IMR-90 (cell line): ENCODE measurements at regions not wholly inside any gene's neighbourhood (a gene's known extent, or its start where the extent isn't known, plus 50 kb on each side); places are given as distances from the start of the nearest gene placed in this dataset.

Experiments
- ATAC-seq: fragments of 200-7000 bp; cut with Tn5 transposase; 2 replicates; pipeline ENCODE4 v1.9.1; 2020; ENCODE audit warnings: low read depth, mild to moderate bottlenecking, moderate library complexity
- BruUV-seq: library from RNA; stranded (reverse); fragments of 400-500 nt; replicated peaks from 2 replicates; lab custom pipeline; 2021; lab: Mats Ljungman, UMichigan
- CTCF ChIA-PET: fragments of 300-600 bp; formaldehyde crosslinking; extraction: SDS; loops from one replicate; lab custom pipeline; 2021; ENCODE audit warnings: antibody characterized with exemption; lab: Yijun Ruan, JAX
- POLR2A ChIA-PET: fragments of 300-600 bp; sonication (Branson Sonifier 250); formaldehyde crosslinking; loops from one replicate; lab custom pipeline; 2022; ENCODE audit warnings: antibody characterized with exemption; ENCODE audit not compliant: unreplicated experiment; lab: Charles Lee
- DNase-seq: peaks from one replicate; pipeline ENCODE4 v3.0.0; 2013
- H2AFZ ChIP-seq: replicated peaks from 2 replicates; pipeline ENCODE3; 2013; ENCODE audit warnings: low read length, mild to moderate bottlenecking; ENCODE audit not compliant: poor library complexity
- H2AK5ac ChIP-seq: 2 replicates; pipeline ENCODE4 v1.6.1; 2013; ENCODE audit warnings: low read depth, low read length, inconsistent platforms
- H2AK9ac ChIP-seq: replicated peaks from 2 replicates; pipeline ENCODE3; 2013; ENCODE audit warnings: mild to moderate bottlenecking, low read depth, low read length, moderate library complexity; ENCODE audit not compliant: poor library complexity
- H2BK120ac ChIP-seq: 2 replicates; pipeline ENCODE4 v1.6.1; 2013; ENCODE audit warnings: low read depth, low read length, inconsistent platforms
- H2BK15ac ChIP-seq: 3 replicates; pipeline ENCODE4 v1.6.1; 2013; ENCODE audit warnings: low read depth, low read length, inconsistent platforms
- H2BK20ac ChIP-seq: 2 replicates; pipeline ENCODE4 v1.6.1; 2013; ENCODE audit warnings: low read depth, mild to moderate bottlenecking, inconsistent platforms, low read length, moderate library complexity
- H2BK5ac ChIP-seq: 2 replicates; pipeline ENCODE4 v1.6.1; 2013; ENCODE audit warnings: mild to moderate bottlenecking, low read depth, low read length, inconsistent platforms; ENCODE audit not compliant: poor library complexity, severe bottlenecking
- H3K14ac ChIP-seq: replicated peaks from 2 replicates; pipeline ENCODE4 v1.6.1; 2013; ENCODE audit warnings: low read depth, low read length, inconsistent platforms
- H3K18ac ChIP-seq: 2 replicates; pipeline ENCODE4 v1.6.1; 2013; ENCODE audit warnings: low read depth, low read length, control low read depth
- H3K23ac ChIP-seq: 2 replicates; pipeline ENCODE4 v1.6.1; 2013; ENCODE audit warnings: low read depth, low read length, inconsistent platforms
- H3K27ac ChIP-seq: 2 replicates; pipeline ENCODE4 v1.5.1; 2013; ENCODE audit warnings: mild to moderate bottlenecking, control low read depth, low read length; ENCODE audit not compliant: insufficient read depth
- H3K27me3 ChIP-seq: 2 replicates; pipeline ENCODE4 v1.6.1; 2013; ENCODE audit warnings: low read length; ENCODE audit not compliant: control insufficient read depth, insufficient read depth
- H3K36me3 ChIP-seq: 2 replicates; pipeline ENCODE4 v1.6.1; 2013; ENCODE audit warnings: low read length, mixed read lengths; ENCODE audit not compliant: control insufficient read depth, insufficient read depth
- H3K4ac ChIP-seq: 2 replicates; pipeline ENCODE4 v1.6.1; 2013; ENCODE audit warnings: low read depth, low read length, inconsistent platforms
- H3K4me1 ChIP-seq: 2 replicates; pipeline ENCODE4 v1.6.1; 2013; ENCODE audit warnings: low read length, mixed read lengths; ENCODE audit not compliant: control insufficient read depth, insufficient read depth
- H3K4me2 ChIP-seq: 2 replicates; pipeline ENCODE4 v1.6.1; 2013; ENCODE audit warnings: low read depth, mild to moderate bottlenecking, control low read depth, low read length, moderate library complexity
- H3K4me3 ChIP-seq: 2 replicates; pipeline ENCODE4 v1.5.1; 2013; ENCODE audit warnings: low read depth, mild to moderate bottlenecking, control low read depth, low read length, moderate library complexity; ENCODE audit not compliant: insufficient read depth
- H3K56ac ChIP-seq: 2 replicates; pipeline ENCODE4 v1.6.1; 2013; ENCODE audit warnings: low read length, inconsistent platforms; ENCODE audit not compliant: insufficient read depth; ENCODE audit errors: extremely low read depth
- H3K79me1 ChIP-seq, 2 experiments: 2 replicates each; pipeline ENCODE4 v1.6.1; 2013; ENCODE audit warnings: low read length in 2 of 2, inconsistent platforms in 1 of 2, low read depth in 1 of 2
- H3K9ac ChIP-seq: 2 replicates; pipeline ENCODE4 v1.6.1; 2013; ENCODE audit warnings: low read depth, low read length, control low read depth
- H3K9me1 ChIP-seq: 2 replicates; pipeline ENCODE4 v1.6.1; 2013; ENCODE audit warnings: low read length, inconsistent platforms; ENCODE audit not compliant: insufficient read depth
- H3K9me3 ChIP-seq: 2 replicates; pipeline ENCODE4 v1.6.1; 2013; ENCODE audit warnings: low read length; ENCODE audit not compliant: control insufficient read depth, insufficient read depth
- H4K20me1 ChIP-seq: 2 replicates; pipeline ENCODE4 v1.6.1; 2013; ENCODE audit warnings: low read length, inconsistent platforms; ENCODE audit not compliant: insufficient read depth
- H4K5ac ChIP-seq: 2 replicates; pipeline ENCODE4 v1.6.1; 2013; ENCODE audit warnings: mild to moderate bottlenecking, low read depth, low read length, control low read depth
- H4K8ac ChIP-seq, 2 experiments: 2 replicates each; pipeline ENCODE4 v1.6.1; 2013; ENCODE audit warnings: low read depth in 2 of 2, low read length in 2 of 2, control low read depth in 1 of 2, inconsistent platforms in 1 of 2
- H4K91ac ChIP-seq: 2 replicates; pipeline ENCODE4 v1.6.1; 2013; ENCODE audit warnings: low read depth, low read length, inconsistent platforms; ENCODE audit not compliant: insufficient read depth
- MAFK ChIP-seq: IDR thresholded peaks from 2 replicates; pipeline ENCODE4 v1.6.1; 2012; ENCODE audit warnings: low read depth, low read length, improper control_type of control experiment
- MAZ ChIP-seq: IDR thresholded peaks from 2 replicates; pipeline ENCODE4 v1.6.1; 2012; ENCODE audit warnings: low read depth, mild to moderate bottlenecking, low read length, improper control_type of control experiment, moderate library complexity, borderline replicate concordance
- MXI1 ChIP-seq: IDR thresholded peaks from 2 replicates; pipeline ENCODE4 v1.6.1; 2012; ENCODE audit warnings: low read depth, mild to moderate bottlenecking, low read length, moderate library complexity, borderline replicate concordance
- NFE2L2 ChIP-seq: fragments of 150-350 bp; IDR thresholded peaks from 2 replicates; pipeline ENCODE4 v1.6.1; 2016; ENCODE audit warnings: low read depth, mild to moderate bottlenecking, low read length
- USF2 ChIP-seq: fragments of 150-350 bp; IDR thresholded peaks from 2 replicates; pipeline ENCODE4 v1.6.1; 2017; ENCODE audit warnings: mild to moderate bottlenecking, antibody characterized with exemption, low read length, low read depth
- WGBS, 2 experiments: methylation state at CpG; one replicate each; pipeline versions ENCODE4 v1.1.5 to v1.1.7; 2013; ENCODE audit warnings: missing lambda C conversion rate in 2 of 2; ENCODE audit not compliant: insufficient read length in 1 of 2; ENCODE audit errors: extremely low coverage in 2 of 2; 5-methylcytosine and 5-hydroxymethylcytosine counted together
- dilution Hi-C: fragments of 300-500 bp; cut with HindIII; formaldehyde crosslinking; loops from one replicate; pipeline ENCODE4 v1.14.3; 2018; ENCODE audit warnings: low sequenced_read_pairs; ENCODE audit not compliant: unreplicated experiment
- in situ Hi-C: fragments of 300-500 bp; cut with MboI; formaldehyde crosslinking; loops from 3 replicates; pipeline ENCODE4 v1.14.3; 2019; ENCODE audit warnings: low sequenced_read_pairs, inconsistent platforms, mixed read lengths
- intact Hi-C: fragments of 100-400 bp; cut with micrococcal nuclease; formaldehyde crosslinking; loops from 2 replicates; pipeline ENCODE4 v1.10.0; 2022

DNA sequence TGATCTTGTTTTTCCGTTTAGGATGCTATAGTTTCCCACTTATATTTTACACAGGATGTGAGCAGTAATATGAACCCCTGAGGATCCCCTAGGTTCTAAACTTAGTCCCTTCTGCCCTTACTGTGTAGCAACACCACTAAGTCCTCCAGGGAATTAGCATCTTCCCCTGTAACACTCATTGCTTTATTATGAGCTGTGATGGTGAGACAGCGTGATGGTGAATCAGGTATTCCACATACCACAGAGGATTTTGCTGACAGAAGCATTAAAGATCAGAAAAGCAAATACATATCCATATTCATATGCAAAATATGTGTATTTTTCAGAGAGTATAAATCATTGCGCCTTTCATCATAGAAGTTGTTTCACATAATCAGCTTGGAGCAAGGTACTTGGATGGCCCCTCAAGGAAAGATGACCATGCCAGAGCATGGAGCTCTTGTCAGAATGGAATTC is 317.0 kb downstream of the ICE1 start:
- DNase-seq (no peak), ATAC-seq (no peak)
- Histone ChIP-seq H3K4me2 (no peak overlapping the region), H3K9me3 (peaks cover 10% of the 10 kb centered on the region), H3K27me3 (no peaks in the 10 kb centered on the region), H2AK5ac (no peak overlapping the region), H4K91ac (no peak overlapping the region), H3K27ac (no peak overlapping the region), H3K4ac (no peak overlapping the region), H3K79me1 (no peaks in the 10 kb centered on the region), H3K36me3 (no peaks in the 10 kb centered on the region), H2BK120ac (no peak overlapping the region), H3K4me3 (no peak overlapping the region), H3K4me1 (no peaks in the 10 kb centered on the region), H4K8ac (no peak overlapping the region), H2BK15ac (no peak overlapping the region), H3K9me1 (no peaks in the 10 kb centered on the region), H3K14ac (no peak overlapping the region), H2AK9ac (no peak overlapping the region), H3K18ac (no peak overlapping the region), H4K20me1 (no peaks in the 10 kb centered on the region), H2BK5ac (no peak overlapping the region), H3K56ac (no peak overlapping the region), H3K23ac (no peak overlapping the region), H4K5ac (no peak overlapping the region), H2BK20ac (no peak overlapping the region), H2AFZ (no peak overlapping the region), H3K9ac (no peak overlapping the region)
- BruUV-seq, result no TSS peak
- 100% methylated on average over 1 of the region's 3 CpGs; no CpG with 5 or more reads in 1 of the 2 experiments for WGBS, 2 experiments
- in situ Hi-C loops, result no loop called here
- dilution Hi-C loops, result no loop called here
- intact Hi-C loops, result no loop called here
- TF ChIP-seq MXI1 (no peak), NFE2L2 (no peak), USF2 (no peak), MAZ (no peak), MAFK (peak; percentile 81)
- CTCF ChIA-PET, result no interaction called here
- POLR2A ChIA-PET, result no interaction called here
